ENCODE measurements at regions not wholly inside any gene's neighbourhood (a gene's known extent, or its start where the extent isn't known, plus 50 kb on each side); places are given as distances from the start of the nearest gene placed in this dataset.

- Histone ChIP-seq H3K9me3 (ENCODE audit: insufficient read depth, low read depth) (no peaks in the 10 kb centered on the region), H4K20me1 (ENCODE audit: insufficient read depth) (no peaks in the 10 kb centered on the region), H3K36me3 (ENCODE audit: low read depth) (no peaks in the 10 kb centered on the region), H3F3A (ENCODE audit: insufficient read depth, low read depth) (no peaks in the 10 kb centered on the region), H3K27me3 (ENCODE audit: insufficient read depth, low read depth) (no peaks in the 10 kb centered on the region), H3K79me2 (ENCODE audit: low read depth) (no peaks in the 10 kb centered on the region), H3K27ac (no peak overlapping the region), H3K4me1 (replicated peaks; ENCODE audit: insufficient read depth) (no peaks in the 10 kb centered on the region), H3K9me2 (ENCODE audit: insufficient read depth) (no peaks in the 10 kb centered on the region), H3K4me3 (no peak overlapping the region), H3K4me2 (no peak overlapping the region), H2AFZ (no peak overlapping the region)
- no peak for DNase-seq
- ChIA-PET POLR2A (ENCODE audit: unreplicated experiment) (no interaction called here), CTCF (no interaction called here)
- TF ChIP-seq EZH2 (IDR thresholded peaks at IDR 0.05; ENCODE audit: low read depth): no peak
- no peak for TF ChIP-seq CTCF (conservative IDR thresholded peaks at IDR 0.05)
- no TSS peak for BruUV-seq (replicated peaks)
- intact Hi-C loops (cut with micrococcal nuclease; ENCODE audit: unreplicated experiment): no loop called here
These were observed 250.3 kb upstream of the CXCL12 start for GRCh38 chr10:44635176-44635575.

GRCh38 chr10:44636625-44637024 lies 251.7 kb upstream of the CXCL12 start:
- H3K4me3 ChIP-seq: no peak overlapping the region
- H3K27ac ChIP-seq: no peak overlapping the region
- H4K20me1 ChIP-seq (ENCODE audit: insufficient read depth): no peaks in the 10 kb centered on the region
- BruUV-seq (replicated peaks): no TSS peak
- no peaks in the 10 kb centered on the region for H3K27me3 ChIP-seq (ENCODE audit: insufficient read depth, low read depth)
- ChIA-PET CTCF (no interaction called here), POLR2A (ENCODE audit: unreplicated experiment) (no interaction called here)
- H3K36me3 ChIP-seq (ENCODE audit: low read depth): no peaks in the 10 kb centered on the region
- intact Hi-C loops (cut with micrococcal nuclease; ENCODE audit: unreplicated experiment): no loop called here
- no peaks in the 10 kb centered on the region for H3K9me3 ChIP-seq (ENCODE audit: insufficient read depth, low read depth)
- no peak overlapping the region for H3K4me2 ChIP-seq
- no peaks in the 10 kb centered on the region for H3K4me1 ChIP-seq (replicated peaks; ENCODE audit: insufficient read depth)
- no peak for TF ChIP-seq EZH2 (IDR thresholded peaks at IDR 0.05; ENCODE audit: low read depth)
- TF ChIP-seq CTCF (conservative IDR thresholded peaks at IDR 0.05): no peak
- no peaks in the 10 kb centered on the region for H3K9me2 ChIP-seq (ENCODE audit: insufficient read depth)
- no peak overlapping the region for H2AFZ ChIP-seq
- H3K79me2 ChIP-seq (ENCODE audit: low read depth): no peaks in the 10 kb centered on the region
- no peaks in the 10 kb centered on the region for H3F3A ChIP-seq (ENCODE audit: insufficient read depth, low read depth)
- DNase-seq: no peak

GRCh38 chr10:44640429-44640828 lies 255.5 kb upstream of the CXCL12 start:
- no peaks in the 10 kb centered on the region for H3K79me2 ChIP-seq (ENCODE audit: low read depth)
- H3K9me2 ChIP-seq (ENCODE audit: insufficient read depth): no peaks in the 10 kb centered on the region
- H3K4me1 ChIP-seq (replicated peaks; ENCODE audit: insufficient read depth): no peaks in the 10 kb centered on the region
- CTCF ChIA-PET: no interaction called here
- no peaks in the 10 kb centered on the region for H4K20me1 ChIP-seq (ENCODE audit: insufficient read depth)
- H3K36me3 ChIP-seq (ENCODE audit: low read depth): no peaks in the 10 kb centered on the region
- no peaks in the 10 kb centered on the region for H3F3A ChIP-seq (ENCODE audit: insufficient read depth, low read depth)
- no peaks in the 10 kb centered on the region for H3K9me3 ChIP-seq (ENCODE audit: insufficient read depth, low read depth)
- H3K27ac ChIP-seq: no peak overlapping the region
- no TSS peak for BruUV-seq (replicated peaks)
- 0 out of 2 replicates have a peak overlapping the region, but pooled peaks have one; percentile 67 for H2AFZ ChIP-seq
- no peak overlapping the region for H3K4me2 ChIP-seq
- no peaks in the 10 kb centered on the region for H3K27me3 ChIP-seq (ENCODE audit: insufficient read depth, low read depth)
- no peak for DNase-seq
- POLR2A ChIA-PET (ENCODE audit: unreplicated experiment): no interaction called here
- H3K4me3 ChIP-seq: no peak overlapping the region
- intact Hi-C loops (cut with micrococcal nuclease; ENCODE audit: unreplicated experiment): no loop called here
- TF ChIP-seq EZH2 (IDR thresholded peaks at IDR 0.05; ENCODE audit: low read depth) (no peak), CTCF (conservative IDR thresholded peaks at IDR 0.05) (no peak)

All from PC-9 (cell line).